ENCODE measurements at regions not wholly inside any gene's neighbourhood (a gene's known extent, or its start where the extent isn't known, plus 50 kb on each side); places are given as distances from the start of the nearest gene placed in this dataset.

DNA sequence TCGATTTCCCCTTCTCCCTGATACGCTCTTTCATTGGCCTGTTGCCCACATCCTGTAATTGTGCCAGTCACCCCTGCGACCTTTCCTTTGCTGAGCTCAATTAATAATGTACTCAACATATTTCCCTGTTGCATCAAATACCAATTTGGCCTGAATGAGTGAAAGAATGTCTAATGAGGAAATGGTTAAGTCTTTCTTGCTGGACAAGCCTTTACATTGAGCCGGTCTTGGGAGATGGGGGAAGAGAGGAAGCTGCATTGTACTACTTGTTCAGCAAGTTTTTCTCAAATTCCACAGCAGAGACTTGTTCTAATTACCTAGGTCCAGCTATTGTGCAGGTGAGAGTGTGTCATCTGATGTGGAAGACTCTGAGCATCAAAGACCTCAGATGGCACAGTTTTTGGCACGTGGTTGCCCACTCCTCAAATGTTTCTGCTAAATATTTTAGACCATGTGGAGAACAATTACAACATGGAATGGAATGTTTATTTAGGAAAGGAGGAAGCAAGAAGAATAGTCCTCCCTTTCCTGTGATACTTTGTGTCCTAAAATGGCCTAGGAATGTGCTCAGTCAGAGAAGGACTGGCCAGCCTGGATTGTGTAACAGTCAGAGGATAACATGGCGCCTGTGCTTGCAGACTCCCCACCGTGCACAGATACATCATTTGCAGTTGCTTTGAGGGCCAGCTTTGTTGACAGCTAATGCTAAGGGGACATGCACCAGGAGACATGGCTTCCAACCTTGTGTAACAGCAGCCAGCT is 129.5 kb upstream of the E2F8 start:
- Histone ChIP-seq H3K27me3 (ENCODE audit: insufficient read depth, low read length) (no peaks in the 10 kb centered on the region), H3K36me3 (ENCODE audit: insufficient read depth, low read length) (no peaks in the 10 kb centered on the region), H3K9me3 (ENCODE audit: low read length) (no peaks in the 10 kb centered on the region), H3K4me3 (ENCODE audit: low read length) (no peak overlapping the region), H2AFZ (ENCODE audit: low read depth, low read length) (no peak overlapping the region), H3K4me1 (ENCODE audit: insufficient read depth, low read length) (peaks cover 26% of the 10 kb centered on the region)

DNA sequence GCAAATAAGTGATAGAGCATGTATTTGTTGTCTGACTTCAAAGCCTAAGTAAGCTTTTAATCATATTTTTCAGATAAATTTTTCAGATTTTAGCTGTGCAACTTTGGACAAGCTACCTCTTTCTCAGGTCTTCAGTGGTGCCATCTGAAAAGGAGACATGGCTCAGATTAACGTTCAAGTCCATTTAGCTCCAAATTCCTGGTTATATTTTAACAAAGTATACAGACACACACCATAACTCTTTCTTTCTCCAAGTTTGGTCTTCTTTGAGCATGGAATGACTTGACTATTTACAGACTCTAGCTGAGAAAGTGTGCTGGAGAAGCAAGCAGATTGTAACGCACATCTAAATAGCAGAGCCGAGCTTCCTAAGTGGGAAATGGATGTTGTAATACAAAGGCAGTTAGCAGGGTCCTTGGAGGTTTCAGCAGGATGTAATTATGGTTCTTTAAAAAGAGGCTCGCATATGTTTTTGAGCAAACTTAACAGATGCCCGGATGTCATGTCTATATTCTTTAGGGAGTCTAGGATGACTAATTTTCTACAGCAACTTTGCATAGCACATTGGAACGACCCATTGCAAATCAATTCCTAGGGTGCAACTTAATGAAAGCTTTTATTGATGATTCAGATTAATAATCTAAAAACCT is 128.1 kb upstream of the E2F8 start:
- H3K9me3 ChIP-seq (ENCODE audit: low read length): no peaks in the 10 kb centered on the region
- no peak overlapping the region for H2AFZ ChIP-seq (ENCODE audit: low read depth, low read length)
- H3K4me1 ChIP-seq (ENCODE audit: insufficient read depth, low read length): peaks cover 24% of the 10 kb centered on the region

DNA sequence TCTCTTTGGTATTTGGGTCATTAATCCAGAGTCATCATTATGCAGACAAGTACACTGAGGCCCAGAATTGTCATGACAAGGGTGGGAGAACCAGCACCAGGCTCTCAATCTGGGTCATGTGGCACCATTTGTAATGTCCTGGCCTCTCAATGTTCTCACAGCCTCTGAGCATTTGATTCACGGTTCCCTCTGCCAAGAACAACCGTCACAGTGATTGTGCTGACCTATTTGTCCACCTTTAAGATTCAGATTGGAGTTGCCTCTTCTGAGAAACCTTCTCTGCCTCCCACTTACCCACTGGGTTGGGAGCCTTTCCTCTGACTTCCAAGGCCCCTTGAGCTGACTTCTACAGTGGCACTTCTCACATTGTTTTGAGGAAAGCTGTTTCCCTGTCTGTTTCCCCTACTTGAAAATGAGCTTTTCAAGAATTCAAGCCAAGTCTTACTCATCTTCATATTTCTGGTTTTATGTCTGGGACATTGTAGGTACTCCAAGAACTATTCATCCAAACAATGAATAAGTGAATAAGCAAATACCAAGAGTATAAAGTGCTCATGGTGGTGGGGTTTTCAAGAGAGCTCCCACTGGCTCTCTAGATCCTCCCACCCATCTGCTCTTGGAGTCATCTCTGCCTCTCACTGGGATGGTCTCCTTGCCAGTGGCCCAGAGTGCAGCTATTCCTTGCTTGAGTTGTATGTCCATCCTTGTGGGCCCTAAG is 126.4 kb upstream of the E2F8 start:
- H3K4me1 ChIP-seq (ENCODE audit: insufficient read depth, low read length): peaks cover 28% of the 10 kb centered on the region
- no peak overlapping the region for H2AFZ ChIP-seq (ENCODE audit: low read depth, low read length)
- H3K36me3 ChIP-seq (ENCODE audit: insufficient read depth, low read length): no peaks in the 10 kb centered on the region
- no peaks in the 10 kb centered on the region for H3K9me3 ChIP-seq (ENCODE audit: low read length)
- H3K4me3 ChIP-seq (ENCODE audit: low read length): no peak overlapping the region
- H3K27me3 ChIP-seq (ENCODE audit: insufficient read depth, low read length): no peaks in the 10 kb centered on the region

More for the DNA sequence above, 128.1 kb upstream of the E2F8 start:
- H3K27me3 ChIP-seq (ENCODE audit: insufficient read depth, low read length): no peaks in the 10 kb centered on the region
- no peak overlapping the region for H3K4me3 ChIP-seq (ENCODE audit: low read length)
- no peaks in the 10 kb centered on the region for H3K36me3 ChIP-seq (ENCODE audit: insufficient read depth, low read length)

DNA sequence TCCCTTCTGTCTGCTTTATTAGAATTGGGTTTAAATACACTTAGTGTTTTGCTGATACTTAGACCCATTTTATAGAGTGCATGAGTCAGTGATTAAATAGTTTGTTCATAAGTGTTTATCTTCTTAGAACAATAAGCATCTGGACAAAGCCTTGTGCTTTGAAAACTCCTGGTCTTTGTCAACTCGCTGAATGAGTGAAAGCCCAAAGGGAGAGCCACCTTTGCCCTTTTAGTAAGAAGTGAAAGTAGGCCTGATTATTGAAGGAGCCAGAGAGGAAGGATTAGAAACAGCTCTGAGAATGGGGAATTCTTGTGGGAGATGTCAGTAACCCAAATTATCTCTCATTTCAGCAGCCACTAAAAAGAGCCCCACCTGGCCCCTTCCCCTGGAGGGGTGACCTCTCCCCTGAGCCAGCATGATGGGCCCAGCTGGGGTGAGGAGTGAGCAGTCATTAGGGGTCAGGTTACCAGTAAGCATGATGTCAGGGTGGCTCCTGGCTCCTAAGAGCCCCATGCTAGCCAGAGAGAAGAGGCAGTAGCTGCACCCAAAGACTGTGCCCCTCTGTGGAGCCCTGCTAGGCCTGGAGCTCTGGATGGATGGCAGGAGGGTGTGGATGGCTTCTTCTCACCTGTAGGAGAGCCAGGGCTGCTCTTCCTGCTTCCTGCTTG is 125.1 kb upstream of the E2F8 start:
- Histone ChIP-seq H3K4me3 (ENCODE audit: low read length) (no peak overlapping the region), H3K27me3 (ENCODE audit: insufficient read depth, low read length) (no peaks in the 10 kb centered on the region), H3K9me3 (ENCODE audit: low read length) (no peaks in the 10 kb centered on the region), H3K4me1 (ENCODE audit: insufficient read depth, low read length) (peaks cover 28% of the 10 kb centered on the region), H2AFZ (ENCODE audit: low read depth, low read length) (no peak overlapping the region), H3K36me3 (ENCODE audit: insufficient read depth, low read length) (no peaks in the 10 kb centered on the region)

DNA sequence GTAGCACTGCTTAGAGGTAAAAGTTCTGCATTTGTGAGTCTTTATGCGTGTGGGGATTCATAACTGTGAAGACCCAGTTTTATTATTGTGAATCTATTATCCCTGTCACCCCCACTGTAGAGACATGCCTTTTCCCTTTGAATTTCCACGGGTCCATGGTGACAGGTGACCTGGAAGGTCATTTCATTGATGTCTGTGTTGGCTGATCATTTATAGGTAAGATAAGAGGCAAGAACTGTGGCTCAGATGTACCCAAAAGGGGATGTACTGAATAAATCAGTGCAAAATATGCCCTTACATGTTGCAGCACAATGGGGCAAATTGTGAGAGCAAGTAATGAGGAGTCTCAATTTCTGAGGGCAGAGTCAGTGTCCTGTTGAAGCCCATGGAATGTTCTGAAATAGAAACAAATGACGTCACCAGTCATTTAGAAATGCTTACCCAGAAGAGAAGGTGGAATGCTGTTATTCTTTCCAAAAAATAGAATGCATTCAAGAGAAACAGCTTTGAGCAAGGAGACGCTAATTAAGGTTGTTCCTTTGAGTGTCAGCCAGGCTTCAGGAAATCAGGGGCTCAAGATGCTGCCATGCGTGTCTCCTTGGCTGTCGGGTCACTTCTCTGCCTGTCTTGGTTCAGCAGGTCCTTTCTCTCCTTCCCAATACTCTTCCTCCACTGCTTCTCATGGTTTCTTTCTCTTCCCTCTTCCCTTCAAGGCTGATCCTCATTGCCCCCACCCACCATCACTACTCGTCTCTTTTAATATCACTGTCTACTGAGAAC is 118.7 kb upstream of the E2F8 start:
- Histone ChIP-seq H3K4me1 (ENCODE audit: insufficient read depth, low read length) (peaks cover 30% of the 10 kb centered on the region), H3K36me3 (ENCODE audit: insufficient read depth, low read length) (no peaks in the 10 kb centered on the region), H2AFZ (ENCODE audit: low read depth, low read length) (no peak overlapping the region), H3K27me3 (ENCODE audit: insufficient read depth, low read length) (no peaks in the 10 kb centered on the region), H3K9me3 (ENCODE audit: low read length) (no peaks in the 10 kb centered on the region), H3K4me3 (ENCODE audit: low read length) (no peak overlapping the region)

DNA sequence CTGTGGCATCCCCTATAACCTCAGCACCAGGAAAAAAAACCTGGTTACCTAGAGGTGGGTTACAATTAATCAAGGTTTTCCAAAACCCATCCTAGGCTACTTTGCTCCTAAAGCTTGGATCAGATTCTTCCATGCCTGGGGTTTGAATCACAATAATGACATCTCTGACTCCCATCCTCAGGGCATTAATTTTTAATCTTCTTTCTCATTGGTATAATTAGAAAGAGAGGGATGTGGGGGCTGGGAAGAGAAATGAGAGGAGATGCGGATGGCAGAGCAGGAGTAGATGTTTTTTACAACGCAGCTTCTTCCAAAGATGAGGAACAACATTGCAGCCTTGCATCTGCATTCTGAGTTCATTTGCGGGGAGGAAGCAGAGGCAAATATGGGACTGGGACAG is 117.2 kb upstream of the E2F8 start:
- peaks cover 21% of the 10 kb centered on the region for H3K4me1 ChIP-seq (ENCODE audit: insufficient read depth, low read length)
- no peaks in the 10 kb centered on the region for H3K36me3 ChIP-seq (ENCODE audit: insufficient read depth, low read length)
- H3K9me3 ChIP-seq (ENCODE audit: low read length): no peaks in the 10 kb centered on the region
- H2AFZ ChIP-seq (ENCODE audit: low read depth, low read length): no peak overlapping the region
- H3K4me3 ChIP-seq (ENCODE audit: low read length): no peak overlapping the region
- H3K27me3 ChIP-seq (ENCODE audit: insufficient read depth, low read length): no peaks in the 10 kb centered on the region

DNA sequence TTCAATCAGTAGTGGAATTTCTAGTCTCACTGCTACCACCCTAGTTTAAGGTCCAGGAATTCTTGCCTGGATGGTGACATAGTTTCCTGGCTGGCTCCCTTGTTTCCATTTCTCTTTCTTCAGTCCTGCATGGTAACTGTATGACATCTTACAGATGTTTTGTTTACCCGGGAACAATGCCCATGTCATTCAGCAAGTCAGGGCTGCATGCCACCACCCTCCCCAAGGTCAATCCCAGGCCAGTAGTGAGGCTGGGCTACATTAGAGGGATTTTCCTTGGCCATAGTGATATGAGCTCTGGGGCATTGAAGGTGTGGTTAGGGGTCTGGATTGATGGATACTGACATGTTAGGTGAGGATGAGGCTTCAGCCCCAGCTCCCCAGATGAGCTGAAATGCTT is 114.9 kb upstream of the E2F8 start:
- Histone ChIP-seq H3K27me3 (ENCODE audit: insufficient read depth, low read length) (no peaks in the 10 kb centered on the region), H3K36me3 (ENCODE audit: insufficient read depth, low read length) (peaks cover 9% of the 10 kb centered on the region)

DNA sequence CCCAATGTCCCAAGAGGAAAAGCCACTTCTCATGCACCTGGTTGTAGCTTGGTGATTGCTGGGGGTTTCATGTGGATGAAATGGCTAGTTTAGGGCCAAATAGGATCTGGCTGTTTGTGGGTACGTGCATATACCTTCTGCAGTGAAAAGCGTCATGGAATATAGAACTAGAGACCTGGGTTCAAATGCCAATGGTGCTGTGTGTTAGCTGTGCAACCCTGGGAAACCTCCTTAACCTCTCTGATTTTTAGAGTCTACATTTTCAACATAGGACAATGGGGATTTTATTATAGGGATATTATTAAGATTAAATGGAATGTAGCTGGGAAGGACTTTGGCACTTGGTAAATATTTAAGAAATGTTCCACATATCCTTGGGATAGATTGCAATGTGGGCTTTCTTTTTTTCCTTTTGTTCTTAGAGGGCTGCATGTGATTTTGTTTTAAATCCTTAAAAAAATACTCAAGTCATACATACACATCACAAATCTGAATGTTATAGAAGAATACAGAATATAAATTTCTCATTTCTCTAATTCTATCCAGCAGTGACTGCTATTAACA is 112.6 kb upstream of the E2F8 start:
- peaks cover 11% of the 10 kb centered on the region for H3K36me3 ChIP-seq (ENCODE audit: insufficient read depth, low read length)
- no peaks in the 10 kb centered on the region for H3K27me3 ChIP-seq (ENCODE audit: insufficient read depth, low read length)
- no peak overlapping the region for H3K4me3 ChIP-seq (ENCODE audit: low read length)
- no peak overlapping the region for H2AFZ ChIP-seq (ENCODE audit: low read depth, low read length)
- no peaks in the 10 kb centered on the region for H3K9me3 ChIP-seq (ENCODE audit: low read length)
- H3K4me1 ChIP-seq (ENCODE audit: insufficient read depth, low read length): peaks cover 25% of the 10 kb centered on the region

More for the DNA sequence above, 114.9 kb upstream of the E2F8 start:
- no peak overlapping the region for H2AFZ ChIP-seq (ENCODE audit: low read depth, low read length)
- H3K9me3 ChIP-seq (ENCODE audit: low read length): no peaks in the 10 kb centered on the region
- H3K4me3 ChIP-seq (ENCODE audit: low read length): no peak overlapping the region
- peaks cover 21% of the 10 kb centered on the region for H3K4me1 ChIP-seq (ENCODE audit: insufficient read depth, low read length)

DNA sequence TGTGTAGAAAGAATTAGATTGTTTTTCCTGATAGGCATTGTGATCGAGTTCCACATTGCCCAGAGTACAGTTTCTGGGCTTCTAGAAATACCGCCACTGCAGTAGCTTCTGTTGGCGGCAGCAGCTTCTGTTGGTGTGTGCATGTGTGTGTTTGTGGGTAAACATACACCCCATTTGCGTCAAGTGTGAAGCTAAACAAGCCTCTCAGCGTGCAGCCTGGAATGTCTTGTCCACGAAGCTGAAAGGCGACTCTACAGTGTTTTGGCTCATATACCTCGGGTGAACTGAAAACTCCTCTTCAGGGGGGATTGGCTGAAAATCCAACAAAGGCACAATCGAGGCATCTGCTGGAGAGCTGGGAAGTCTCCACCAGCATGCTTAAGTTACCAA is 112.0 kb upstream of the E2F8 start:
- Histone ChIP-seq H2AFZ (ENCODE audit: low read depth, low read length) (no peak overlapping the region), H3K27me3 (ENCODE audit: insufficient read depth, low read length) (no peaks in the 10 kb centered on the region), H3K4me1 (ENCODE audit: insufficient read depth, low read length) (peaks cover 31% of the 10 kb centered on the region), H3K4me3 (ENCODE audit: low read length) (no peak overlapping the region), H3K36me3 (ENCODE audit: insufficient read depth, low read length) (peaks cover 11% of the 10 kb centered on the region), H3K9me3 (ENCODE audit: low read length) (no peaks in the 10 kb centered on the region)

DNA sequence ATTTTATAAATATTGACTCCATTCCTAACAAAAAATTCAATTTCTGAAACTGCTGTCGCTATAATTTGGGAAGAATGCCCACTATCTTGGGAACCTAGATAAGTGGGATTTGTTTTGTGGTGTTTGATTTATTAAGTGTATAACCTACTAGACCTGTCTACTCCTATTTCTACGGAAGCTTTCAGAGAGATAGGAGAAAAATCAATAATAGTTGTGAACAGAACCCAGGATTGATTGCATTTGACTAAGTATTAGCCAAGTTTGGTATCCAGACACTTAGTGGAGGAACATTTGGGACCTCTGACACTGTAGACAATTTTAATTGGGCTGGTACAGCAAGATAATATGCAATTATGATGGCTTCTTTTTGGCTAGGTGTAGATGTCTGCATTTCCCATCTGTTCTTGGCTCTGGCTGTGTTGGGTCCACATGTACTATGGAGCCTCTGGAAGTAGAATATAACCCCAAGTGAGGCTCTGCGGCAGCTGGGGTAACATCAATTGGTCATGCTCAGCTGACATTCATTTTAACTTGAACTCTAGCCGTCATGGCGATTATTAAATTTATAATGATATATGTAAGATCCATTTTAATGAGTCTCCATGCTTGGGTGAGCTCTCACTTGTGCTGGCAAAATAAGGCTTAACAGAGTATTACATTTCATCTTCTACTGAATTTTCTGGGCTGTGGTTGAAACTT is 111.5 kb upstream of the E2F8 start:
- H3K4me1 ChIP-seq (ENCODE audit: insufficient read depth, low read length): peaks cover 37% of the 10 kb centered on the region

DNA sequence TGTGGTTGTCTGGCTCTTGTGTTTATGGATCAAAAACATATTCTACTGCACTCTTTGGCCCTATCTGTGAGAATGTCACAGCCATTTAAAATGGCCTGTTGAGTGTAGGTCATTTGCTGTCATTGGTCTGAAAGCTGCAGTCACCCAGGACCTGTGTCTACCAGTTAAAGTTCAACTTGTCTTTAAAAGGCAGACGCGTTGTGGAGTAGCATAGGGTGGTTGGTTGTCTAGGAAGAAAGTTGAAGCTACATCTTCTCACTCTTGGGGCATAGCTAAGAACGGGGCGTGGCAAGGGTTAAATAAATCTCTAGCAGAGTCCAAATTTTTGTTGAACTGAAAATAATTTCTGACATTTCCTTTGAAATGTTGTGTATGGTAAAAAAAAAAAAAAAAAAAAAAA is 110.7 kb upstream of the E2F8 start:
- Histone ChIP-seq H3K4me3 (ENCODE audit: low read length) (no peak overlapping the region), H3K36me3 (ENCODE audit: insufficient read depth, low read length) (peaks cover 11% of the 10 kb centered on the region), H3K27me3 (ENCODE audit: insufficient read depth, low read length) (no peaks in the 10 kb centered on the region), H2AFZ (ENCODE audit: low read depth, low read length) (no peak overlapping the region), H3K9me3 (ENCODE audit: low read length) (no peaks in the 10 kb centered on the region), H3K4me1 (ENCODE audit: insufficient read depth, low read length) (peaks cover 43% of the 10 kb centered on the region)

More for the DNA sequence above, 111.5 kb upstream of the E2F8 start:
- no peaks in the 10 kb centered on the region for H3K9me3 ChIP-seq (ENCODE audit: low read length)
- no peak overlapping the region for H3K4me3 ChIP-seq (ENCODE audit: low read length)
- no peaks in the 10 kb centered on the region for H3K27me3 ChIP-seq (ENCODE audit: insufficient read depth, low read length)
- H2AFZ ChIP-seq (ENCODE audit: low read depth, low read length): no peak overlapping the region
- H3K36me3 ChIP-seq (ENCODE audit: insufficient read depth, low read length): peaks cover 11% of the 10 kb centered on the region

DNA sequence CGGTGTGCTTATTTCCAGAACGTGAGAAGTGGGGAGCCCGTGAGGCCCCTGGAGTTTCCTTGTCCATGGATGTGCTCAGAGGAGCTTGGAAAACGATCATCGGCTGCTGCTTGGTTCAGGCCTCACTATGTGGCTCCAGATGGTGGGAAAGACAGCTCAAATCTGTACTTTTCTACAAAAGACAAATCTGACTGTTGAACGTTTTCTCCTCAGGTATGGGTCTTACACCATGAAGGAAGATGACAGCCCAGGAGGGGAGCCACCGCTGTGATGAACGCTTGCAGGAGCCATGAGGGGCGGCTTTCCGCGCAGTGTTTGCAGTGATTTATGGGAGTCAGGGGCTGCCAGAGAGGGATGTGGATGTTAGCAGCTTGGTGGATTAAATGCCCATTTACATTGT is 109.4 kb upstream of the E2F8 start:
- no peak overlapping the region for H3K4me3 ChIP-seq (ENCODE audit: low read length)
- no peaks in the 10 kb centered on the region for H3K9me3 ChIP-seq (ENCODE audit: low read length)
- no peaks in the 10 kb centered on the region for H3K27me3 ChIP-seq (ENCODE audit: insufficient read depth, low read length)
- H3K4me1 ChIP-seq (ENCODE audit: insufficient read depth, low read length): peaks cover 36% of the 10 kb centered on the region
- H2AFZ ChIP-seq (ENCODE audit: low read depth, low read length): no peak overlapping the region
- H3K36me3 ChIP-seq (ENCODE audit: insufficient read depth, low read length): peaks cover 11% of the 10 kb centered on the region

Data from neuron (in vitro differentiated cells).